WTC11 (cell line): ENCODE measurements at regions not wholly inside any gene's neighbourhood (a gene's known extent, or its start where the extent isn't known, plus 50 kb on each side); places are given as distances from the start of the nearest gene placed in this dataset.

Experiments used
- AFF4 ChIP-seq: sonication (generic); formaldehyde crosslinking; IDR thresholded peaks from 2 replicates; pipeline ENCODE4 v1.8.1; 2023; ENCODE audit warnings: mild to moderate bottlenecking, missing genetic modification reagents, borderline replicate concordance
- CTCF ChIP-seq: fragments of 200-600 bp; IDR thresholded peaks from 2 replicates; pipeline ENCODE4 v1.8.0; 2022; ENCODE audit warnings: antibody characterized with exemption
- ESRRA ChIP-seq: sonication (generic); formaldehyde crosslinking; IDR thresholded peaks from 2 replicates; pipeline ENCODE4 v1.8.1; 2022; ENCODE audit warnings: mild to moderate bottlenecking, missing genetic modification reagents, borderline replicate concordance
- JAZF1 ChIP-seq: fragments of 250-450 bp; sonication (Bioruptor Pico); IDR thresholded peaks from 2 replicates; pipeline ENCODE4 v1.9.0; 2021; ENCODE audit warnings: moderate library complexity, mild to moderate bottlenecking, inconsistent platforms
- MAX ChIP-seq: sonication (generic); formaldehyde crosslinking; IDR thresholded peaks from 2 replicates; pipeline ENCODE4 v1.8.0; 2022; ENCODE audit warnings: mild to moderate bottlenecking, missing genetic modification reagents
- SMAD3 ChIP-seq: sonication (generic); formaldehyde crosslinking; IDR thresholded peaks from 2 replicates; pipeline ENCODE4 v1.8.0; 2022; ENCODE audit warnings: missing genetic modification reagents, mild to moderate bottlenecking, borderline replicate concordance
- ZBTB21 ChIP-seq: sonication (generic); formaldehyde crosslinking; IDR thresholded peaks from 2 replicates; pipeline ENCODE4 v1.8.1; 2023; ENCODE audit warnings: mild to moderate bottlenecking, missing genetic modification reagents, borderline replicate concordance
- ZNF121 ChIP-seq: sonication (generic); formaldehyde crosslinking; IDR thresholded peaks from 2 replicates; pipeline ENCODE4 v1.8.0; 2023; ENCODE audit warnings: missing genetic modification reagents
- ZNF532 ChIP-seq: fragments of 250-450 bp; sonication (Bioruptor Pico); IDR thresholded peaks from 2 replicates; pipeline ENCODE4 v1.9.0; 2021; ENCODE audit warnings: mild to moderate bottlenecking, borderline replicate concordance
- TF ChIP-seq, protein P1 (sequence below): fragments of 250-450 bp; sonication (Bioruptor Pico); IDR thresholded peaks from 2 replicates; pipeline ENCODE4 v1.9.0; 2021; ENCODE audit warnings: moderate library complexity, mild to moderate bottlenecking, inconsistent platforms, borderline replicate concordance
- TF ChIP-seq, protein P2 (sequence below): sonication (generic); formaldehyde crosslinking; IDR thresholded peaks from 2 replicates; pipeline ENCODE4 v1.8.0; 2022; ENCODE audit warnings: missing genetic modification reagents
- TF ChIP-seq, protein P3 (sequence below): sonication (generic); formaldehyde crosslinking; IDR thresholded peaks from 2 replicates; pipeline ENCODE4 v1.8.0; 2022; ENCODE audit warnings: mild to moderate bottlenecking, missing genetic modification reagents
- TF ChIP-seq, protein P4 (sequence below): sonication (generic); formaldehyde crosslinking; IDR thresholded peaks from 2 replicates; pipeline ENCODE4 v1.8.1; 2022; ENCODE audit warnings: missing genetic modification reagents, borderline replicate concordance

- TF ChIP-seq CTCF = no peak
- TF ChIP-seq AFF4 = no peak
- TF ChIP-seq ZNF532 (CRISPR knock-in tag) = no peak
- TF ChIP-seq, protein P1, sequence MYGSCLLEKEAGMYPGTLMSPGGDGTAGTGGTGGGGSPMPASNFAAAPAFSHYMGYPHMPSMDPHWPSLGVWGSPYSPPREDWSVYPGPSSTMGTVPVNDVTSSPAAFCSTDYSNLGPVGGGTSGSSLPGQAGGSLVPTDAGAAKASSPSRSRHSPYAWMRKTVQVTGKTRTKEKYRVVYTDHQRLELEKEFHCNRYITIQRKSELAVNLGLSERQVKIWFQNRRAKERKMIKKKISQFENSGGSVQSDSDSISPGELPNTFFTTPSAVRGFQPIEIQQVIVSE (CRISPR knock-in tag) = no peak
- no peak for TF ChIP-seq MAX (CRISPR knock-in tag)
- TF ChIP-seq JAZF1 (CRISPR knock-in tag) = no peak
- TF ChIP-seq, protein P2, sequence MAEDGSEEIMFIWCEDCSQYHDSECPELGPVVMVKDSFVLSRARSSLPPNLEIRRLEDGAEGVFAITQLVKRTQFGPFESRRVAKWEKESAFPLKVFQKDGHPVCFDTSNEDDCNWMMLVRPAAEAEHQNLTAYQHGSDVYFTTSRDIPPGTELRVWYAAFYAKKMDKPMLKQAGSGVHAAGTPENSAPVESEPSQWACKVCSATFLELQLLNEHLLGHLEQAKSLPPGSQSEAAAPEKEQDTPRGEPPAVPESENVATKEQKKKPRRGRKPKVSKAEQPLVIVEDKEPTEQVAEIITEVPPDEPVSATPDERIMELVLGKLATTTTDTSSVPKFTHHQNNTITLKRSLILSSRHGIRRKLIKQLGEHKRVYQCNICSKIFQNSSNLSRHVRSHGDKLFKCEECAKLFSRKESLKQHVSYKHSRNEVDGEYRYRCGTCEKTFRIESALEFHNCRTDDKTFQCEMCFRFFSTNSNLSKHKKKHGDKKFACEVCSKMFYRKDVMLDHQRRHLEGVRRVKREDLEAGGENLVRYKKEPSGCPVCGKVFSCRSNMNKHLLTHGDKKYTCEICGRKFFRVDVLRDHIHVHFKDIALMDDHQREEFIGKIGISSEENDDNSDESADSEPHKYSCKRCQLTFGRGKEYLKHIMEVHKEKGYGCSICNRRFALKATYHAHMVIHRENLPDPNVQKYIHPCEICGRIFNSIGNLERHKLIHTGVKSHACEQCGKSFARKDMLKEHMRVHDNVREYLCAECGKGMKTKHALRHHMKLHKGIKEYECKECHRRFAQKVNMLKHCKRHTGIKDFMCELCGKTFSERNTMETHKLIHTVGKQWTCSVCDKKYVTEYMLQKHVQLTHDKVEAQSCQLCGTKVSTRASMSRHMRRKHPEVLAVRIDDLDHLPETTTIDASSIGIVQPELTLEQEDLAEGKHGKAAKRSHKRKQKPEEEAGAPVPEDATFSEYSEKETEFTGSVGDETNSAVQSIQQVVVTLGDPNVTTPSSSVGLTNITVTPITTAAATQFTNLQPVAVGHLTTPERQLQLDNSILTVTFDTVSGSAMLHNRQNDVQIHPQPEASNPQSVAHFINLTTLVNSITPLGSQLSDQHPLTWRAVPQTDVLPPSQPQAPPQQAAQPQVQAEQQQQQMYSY (CRISPR knock-in tag) = no peak
- TF ChIP-seq, protein P3, sequence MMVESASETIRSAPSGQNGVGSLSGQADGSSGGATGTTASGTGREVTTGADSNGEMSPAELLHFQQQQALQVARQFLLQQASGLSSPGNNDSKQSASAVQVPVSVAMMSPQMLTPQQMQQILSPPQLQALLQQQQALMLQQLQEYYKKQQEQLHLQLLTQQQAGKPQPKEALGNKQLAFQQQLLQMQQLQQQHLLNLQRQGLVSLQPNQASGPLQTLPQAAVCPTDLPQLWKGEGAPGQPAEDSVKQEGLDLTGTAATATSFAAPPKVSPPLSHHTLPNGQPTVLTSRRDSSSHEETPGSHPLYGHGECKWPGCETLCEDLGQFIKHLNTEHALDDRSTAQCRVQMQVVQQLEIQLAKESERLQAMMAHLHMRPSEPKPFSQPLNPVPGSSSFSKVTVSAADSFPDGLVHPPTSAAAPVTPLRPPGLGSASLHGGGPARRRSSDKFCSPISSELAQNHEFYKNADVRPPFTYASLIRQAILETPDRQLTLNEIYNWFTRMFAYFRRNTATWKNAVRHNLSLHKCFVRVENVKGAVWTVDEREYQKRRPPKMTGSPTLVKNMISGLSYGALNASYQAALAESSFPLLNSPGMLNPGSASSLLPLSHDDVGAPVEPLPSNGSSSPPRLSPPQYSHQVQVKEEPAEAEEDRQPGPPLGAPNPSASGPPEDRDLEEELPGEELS (CRISPR knock-in tag) = no peak
- TF ChIP-seq ZBTB21 (CRISPR knock-in tag) = no peak
- TF ChIP-seq, protein P4, sequence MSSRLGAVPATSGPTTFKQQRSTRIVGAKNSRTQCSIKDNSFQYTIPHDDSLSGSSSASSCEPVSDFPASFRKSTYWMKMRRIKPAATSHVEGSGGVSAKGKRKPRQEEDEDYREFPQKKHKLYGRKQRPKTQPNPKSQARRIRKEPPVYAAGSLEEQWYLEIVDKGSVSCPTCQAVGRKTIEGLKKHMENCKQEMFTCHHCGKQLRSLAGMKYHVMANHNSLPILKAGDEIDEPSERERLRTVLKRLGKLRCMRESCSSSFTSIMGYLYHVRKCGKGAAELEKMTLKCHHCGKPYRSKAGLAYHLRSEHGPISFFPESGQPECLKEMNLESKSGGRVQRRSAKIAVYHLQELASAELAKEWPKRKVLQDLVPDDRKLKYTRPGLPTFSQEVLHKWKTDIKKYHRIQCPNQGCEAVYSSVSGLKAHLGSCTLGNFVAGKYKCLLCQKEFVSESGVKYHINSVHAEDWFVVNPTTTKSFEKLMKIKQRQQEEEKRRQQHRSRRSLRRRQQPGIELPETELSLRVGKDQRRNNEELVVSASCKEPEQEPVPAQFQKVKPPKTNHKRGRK (CRISPR knock-in tag) = no peak
- TF ChIP-seq ZNF121 (CRISPR knock-in tag) = no peak
- no peak for TF ChIP-seq SMAD3 (CRISPR knock-in tag)
- no peak for TF ChIP-seq ESRRA
These were observed 606.7 kb upstream of the LRRC4C start for GRCh38 chr11:42066113-42066512.
